GM04504 (cell line): ENCODE measurements at regions not wholly inside any gene's neighbourhood (a gene's known extent, or its start where the extent isn't known, plus 50 kb on each side); places are given as distances from the start of the nearest gene placed in this dataset.
"Not testable (repeated sequence)": the region's sequence is repeated elsewhere in the genome, so short reads cannot be mapped to it uniquely, and the experiment has no call there.

ENCODE experiments used
- DNase-seq: peaks from one replicate; pipeline ENCODE4 v3.0.0-alpha.2; 2012; ENCODE audit warnings: low read depth

- DNase-seq, result not testable (repeated sequence)
Observed at GRCh38 chr4:102397056-102397455, 51.8 kb upstream of the SLC39A8 start.

DNA sequence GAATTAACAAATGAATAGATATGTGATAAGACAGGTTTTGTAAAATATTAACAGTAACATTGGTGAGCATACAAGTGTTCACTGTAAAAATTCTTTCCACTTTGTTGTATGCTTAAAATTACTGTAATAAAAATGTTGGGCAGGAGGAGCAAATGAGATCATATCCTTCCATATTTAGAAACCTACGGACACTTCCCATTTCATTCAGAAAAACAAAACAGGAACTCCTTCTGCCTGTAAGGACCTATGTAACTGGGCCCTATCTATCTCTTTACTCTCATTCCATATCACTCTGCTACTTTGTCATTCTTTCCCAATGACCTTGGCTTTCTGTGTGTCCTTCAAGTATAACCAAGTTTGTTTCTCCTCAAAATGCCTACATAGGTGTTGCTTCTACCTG is 53.7 kb upstream of the SLC39A8 start:
- DNase-seq, result no peak

DNA sequence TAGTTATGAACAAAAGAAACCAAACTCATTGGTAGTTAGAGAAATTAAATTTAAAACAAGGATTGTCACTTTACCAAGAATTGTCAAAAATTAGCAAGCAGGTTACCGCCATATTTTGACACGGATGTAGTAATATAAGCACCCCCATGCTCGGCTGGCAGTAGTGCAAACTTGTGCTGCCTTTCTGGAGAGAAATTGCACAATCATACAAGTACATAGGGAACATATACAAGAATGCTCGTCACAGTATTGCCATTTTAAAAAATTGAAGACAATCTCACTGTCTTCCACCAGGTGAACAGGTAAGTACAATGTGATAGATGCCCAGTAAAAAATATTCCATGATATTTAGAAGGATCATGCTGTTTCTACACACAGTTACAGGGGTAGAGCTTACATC is 55.6 kb upstream of the SLC39A8 start:
- no peak for DNase-seq

- no peak for DNase-seq
Observed at GRCh38 chr4:102402223-102402622, 56.9 kb upstream of the SLC39A8 start.

- no peak for DNase-seq
Observed at GRCh38 chr4:102403116-102403515, 57.8 kb upstream of the SLC39A8 start.

- peak; percentile 22 for DNase-seq
Observed at GRCh38 chr4:102404431-102404969, 59.2 kb upstream of the SLC39A8 start.

DNA sequence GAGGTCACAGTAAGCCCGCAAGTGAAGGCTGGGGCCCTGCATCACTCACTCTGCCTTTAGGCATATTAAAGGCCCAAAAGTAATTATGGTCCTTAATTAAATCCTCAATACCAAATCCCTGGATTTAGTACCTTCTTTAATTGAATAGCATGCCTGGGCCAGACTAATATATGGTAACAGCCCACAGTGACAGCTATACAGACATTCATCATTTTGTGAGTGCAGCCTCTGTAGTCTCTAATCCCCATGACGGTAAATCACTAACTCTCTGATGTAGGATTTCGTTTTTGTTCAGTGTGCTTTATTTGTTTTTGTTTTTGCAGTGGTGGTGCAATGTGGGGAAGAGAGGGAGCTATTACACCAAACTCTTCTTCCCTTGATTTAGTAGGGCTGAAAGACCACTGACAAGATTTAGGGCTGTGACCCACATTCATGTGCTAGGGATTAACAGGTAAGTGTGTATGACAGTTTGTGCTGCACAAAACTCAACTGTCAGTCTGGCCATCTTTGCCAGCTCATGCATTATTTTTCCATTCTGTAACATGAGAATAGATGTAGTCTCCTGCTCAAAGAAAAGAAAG is 60.6 kb upstream of the SLC39A8 start:
- DNase-seq, result no peak

DNA sequence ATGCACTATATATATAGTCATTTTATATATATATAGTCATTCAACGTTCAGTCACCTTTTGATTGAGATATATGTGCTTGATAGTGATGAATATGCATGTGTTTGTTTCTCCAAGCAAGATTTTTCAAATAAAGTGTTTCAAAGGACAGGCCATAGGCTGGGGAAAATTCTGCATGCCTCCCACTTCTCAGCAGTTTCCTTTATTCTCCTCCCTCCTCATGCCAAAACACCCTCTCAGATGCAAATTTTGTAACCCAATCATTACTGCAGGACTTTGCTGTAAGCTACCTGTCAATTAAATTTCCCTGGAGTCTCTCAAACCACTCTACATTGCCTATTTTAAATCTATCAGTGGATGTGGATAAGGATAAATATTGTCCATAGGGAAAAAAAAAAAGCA is 65.6 kb upstream of the SLC39A8 start:
- not testable (repeated sequence) for DNase-seq

GRCh38 chr4:102411408-102411807 is 66.1 kb upstream of the SLC39A8 start:
- DNase-seq, result no peak

- no peak for DNase-seq
Observed at GRCh38 chr4:102416765-102417164, 71.5 kb upstream of the SLC39A8 start.

DNA sequence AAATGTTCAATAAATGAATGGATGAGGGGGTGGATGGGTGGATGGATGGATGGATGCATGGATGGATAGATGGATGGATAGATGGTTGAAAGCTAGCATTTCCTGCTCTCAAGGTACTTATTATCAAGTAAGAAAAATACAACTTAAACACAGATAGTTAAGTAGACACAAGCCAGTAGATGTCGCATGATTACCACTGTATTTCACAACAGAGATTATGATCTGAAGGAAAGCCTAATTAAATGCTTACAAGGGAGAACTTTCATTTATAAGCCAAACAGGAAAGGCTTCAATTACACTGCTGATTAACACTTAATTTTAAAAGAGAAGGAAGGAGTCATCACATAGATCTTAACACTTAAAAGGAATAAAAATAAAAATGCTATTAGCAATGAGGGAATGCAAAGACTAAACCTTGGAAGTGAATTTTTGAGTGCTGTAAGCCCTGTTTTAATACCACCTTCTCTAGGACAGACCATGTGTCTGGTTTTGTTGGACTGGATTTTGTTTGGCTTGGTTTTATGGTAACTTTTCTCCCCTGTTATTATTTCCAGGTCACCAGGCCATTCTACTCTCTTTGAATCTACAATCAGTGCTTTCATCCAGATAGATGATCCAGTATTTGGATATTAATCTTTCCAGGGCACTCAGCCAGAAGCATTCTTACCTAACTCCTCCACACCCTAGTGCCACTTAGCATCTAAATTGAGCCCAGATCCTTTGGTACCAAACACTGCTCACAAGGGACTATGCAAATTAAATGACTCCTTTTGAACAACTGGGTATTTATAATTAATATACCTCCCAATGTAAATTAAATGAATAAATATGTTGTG is 75.5 kb upstream of the SLC39A8 start:
- DNase-seq, result no peak

DNA sequence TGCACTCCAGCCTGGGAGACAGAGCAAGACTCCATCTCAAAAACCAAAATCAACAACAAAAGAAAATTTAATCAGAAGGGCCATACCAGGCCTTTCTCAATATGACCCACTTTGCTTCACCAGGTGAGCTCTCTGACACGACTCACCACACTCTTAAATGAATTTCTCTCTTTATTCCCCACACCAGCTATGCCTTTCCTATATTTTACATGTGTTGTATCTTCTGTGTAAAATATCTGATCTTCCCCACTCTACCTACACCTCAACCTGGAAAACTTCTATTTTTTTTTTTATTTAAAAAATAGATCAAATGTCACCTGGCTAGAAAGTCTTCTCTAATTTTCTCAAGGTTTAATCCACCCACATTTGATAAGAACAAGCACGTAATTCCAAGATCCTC is 77.6 kb upstream of the SLC39A8 start:
- no peak for DNase-seq

DNA sequence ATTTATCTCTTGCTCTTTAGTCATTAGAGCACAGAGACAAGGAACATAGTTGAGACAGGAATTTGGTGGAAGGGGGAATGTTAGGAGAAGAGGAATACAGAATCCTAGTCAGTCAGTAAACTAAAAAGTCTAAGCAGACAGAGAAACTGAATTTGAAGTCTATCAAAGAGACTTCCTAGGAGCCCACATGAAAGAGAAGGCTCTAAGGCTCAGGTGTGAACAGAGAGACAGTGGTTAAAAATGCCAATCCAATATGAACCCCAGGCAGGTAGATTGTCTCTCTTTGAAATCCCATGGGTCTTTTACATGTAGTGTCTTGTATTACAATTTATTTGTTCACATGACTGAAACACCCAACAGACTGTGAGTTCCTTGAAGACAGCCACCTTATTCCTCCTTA is 77.8 kb upstream of the NFKB1 start:
- no peak for DNase-seq

GRCh38 chr4:102427371-102427998 is 73.7 kb upstream of the NFKB1 start:
- DNase-seq, result no peak

DNA sequence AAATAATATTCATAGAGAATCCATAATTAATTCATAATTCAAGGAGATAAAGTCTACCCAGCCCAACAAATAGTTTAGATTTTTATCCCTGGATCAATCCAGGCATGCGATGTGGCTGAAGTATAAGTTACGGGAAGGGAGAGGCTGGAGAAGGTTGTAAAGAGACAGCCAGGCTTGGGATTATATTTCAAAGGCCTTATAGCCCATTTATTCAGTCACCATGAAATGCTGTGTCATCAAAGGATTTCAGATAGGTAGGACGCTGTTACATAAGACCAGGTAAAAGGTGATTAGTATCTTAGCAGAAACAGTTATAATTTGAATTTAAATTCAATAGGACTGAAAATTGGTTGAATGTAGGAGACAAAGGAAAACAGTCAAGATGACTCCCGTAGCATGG is 73.0 kb upstream of the NFKB1 start:
- DNase-seq, result no peak

DNA sequence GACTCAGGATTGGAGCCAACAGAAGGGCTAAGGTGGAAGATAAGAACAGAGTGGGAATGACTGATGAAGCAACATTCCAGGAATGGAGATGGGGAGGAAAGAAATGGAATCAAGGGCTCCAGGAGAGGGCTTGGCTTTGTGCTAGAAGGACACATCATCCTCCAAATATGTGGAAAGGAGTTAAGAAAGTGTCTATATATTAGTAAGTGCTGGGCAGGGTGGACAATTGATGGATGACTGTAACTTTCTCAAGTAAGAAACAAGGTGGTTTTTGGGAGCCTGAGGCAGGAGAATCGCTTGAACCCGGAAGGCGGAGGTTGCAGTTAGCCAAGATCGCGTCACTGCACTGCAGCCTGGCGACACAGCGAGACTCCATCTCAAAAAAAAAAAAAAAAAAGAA is 71.6 kb upstream of the NFKB1 start:
- peak; percentile 47 for DNase-seq

GRCh38 chr4:102430461-102430910 is 70.7 kb upstream of the NFKB1 start:
- no peak for DNase-seq

- DNase-seq, result no peak
Observed at GRCh38 chr4:102431608-102431961, 69.6 kb upstream of the NFKB1 start.

DNA sequence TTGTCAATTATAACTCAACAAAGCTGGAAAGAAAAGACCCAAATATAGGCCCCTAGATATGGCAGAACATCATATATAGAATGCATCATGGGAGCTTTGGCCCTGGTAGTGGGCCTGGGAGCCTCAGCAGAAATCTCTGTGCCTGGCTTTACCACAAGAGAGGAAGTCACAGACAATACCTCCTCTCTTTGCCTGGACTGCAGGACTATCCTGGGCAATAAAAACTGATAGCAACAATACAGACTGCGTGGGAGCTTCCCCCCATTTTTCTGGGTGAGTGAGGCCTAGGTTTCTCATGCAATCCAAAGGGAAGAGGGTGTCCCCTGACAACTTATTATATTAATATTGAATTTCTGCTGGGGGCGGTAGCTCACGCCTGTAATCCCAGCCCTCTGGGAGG is 64.0 kb upstream of the NFKB1 start:
- DNase-seq, result no peak

- DNase-seq, result no peak
Observed at GRCh38 chr4:102438396-102439235, 62.5 kb upstream of the NFKB1 start.

DNA sequence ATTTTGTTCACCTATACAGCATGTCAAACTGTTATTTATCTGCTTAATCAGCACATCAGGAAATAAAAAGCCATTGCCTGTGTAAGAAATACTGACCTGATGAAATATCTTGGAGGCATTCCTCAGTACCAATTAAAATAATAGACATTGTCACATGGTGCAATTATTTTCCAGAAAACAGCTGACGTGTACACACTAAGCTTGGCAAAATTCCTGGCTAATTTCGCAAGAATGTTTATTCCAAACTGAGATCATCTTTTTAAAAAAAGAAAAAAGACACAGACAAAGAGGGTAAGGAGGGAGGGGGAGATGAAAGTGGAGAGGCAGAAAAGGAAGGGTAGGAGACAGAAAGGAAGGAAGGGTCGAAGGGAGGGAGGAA is 61.9 kb upstream of the NFKB1 start:
- DNase-seq, result peak; percentile 94

- DNase-seq, result peak; percentile 72
Observed at GRCh38 chr4:102439812-102440211, 61.3 kb upstream of the NFKB1 start.
